GM06990 (cell line): ENCODE measurements at regions not wholly inside any gene's neighbourhood (a gene's known extent, or its start where the extent isn't known, plus 50 kb on each side); places are given as distances from the start of the nearest gene placed in this dataset.

ENCODE experiments used
- DNase-seq: peaks from one replicate; pipeline ENCODE4 v3.0.0-alpha.2; 2011; ENCODE audit not compliant: insufficient read length; ENCODE audit errors: extremely low read depth
- H3K27me3 ChIP-seq: replicated peaks from 2 replicates; pipeline ENCODE4 v1.6.0; 2011; ENCODE audit warnings: low read length; ENCODE audit not compliant: control insufficient read depth, insufficient read depth
- H3K36me3 ChIP-seq: 2 replicates; pipeline ENCODE4 v1.5.1; 2011; ENCODE audit warnings: low read length; ENCODE audit not compliant: control insufficient read depth, insufficient read depth
- H3K4me3 ChIP-seq: replicated peaks from 2 replicates; pipeline ENCODE4 v1.5.1; 2011; ENCODE audit warnings: low read depth, mild to moderate bottlenecking, control low read depth, low read length
- CTCF ChIP-seq: IDR thresholded peaks from 2 replicates; pipeline ENCODE4 v1.5.1; 2011; ENCODE audit warnings: low read length, control low read depth, mild to moderate bottlenecking, inconsistent platforms; ENCODE audit not compliant: insufficient read depth, poor library complexity, severe bottlenecking

- no peak for DNase-seq
- no peak for TF ChIP-seq CTCF
- Histone ChIP-seq H3K4me3 (no peak overlapping the region), H3K36me3 (no peaks in the 10 kb centered on the region), H3K27me3 (no peaks in the 10 kb centered on the region)
These were observed 166.0 kb downstream of the ARRDC4 start for GRCh38 chr15:98126326-98127085.

DNA sequence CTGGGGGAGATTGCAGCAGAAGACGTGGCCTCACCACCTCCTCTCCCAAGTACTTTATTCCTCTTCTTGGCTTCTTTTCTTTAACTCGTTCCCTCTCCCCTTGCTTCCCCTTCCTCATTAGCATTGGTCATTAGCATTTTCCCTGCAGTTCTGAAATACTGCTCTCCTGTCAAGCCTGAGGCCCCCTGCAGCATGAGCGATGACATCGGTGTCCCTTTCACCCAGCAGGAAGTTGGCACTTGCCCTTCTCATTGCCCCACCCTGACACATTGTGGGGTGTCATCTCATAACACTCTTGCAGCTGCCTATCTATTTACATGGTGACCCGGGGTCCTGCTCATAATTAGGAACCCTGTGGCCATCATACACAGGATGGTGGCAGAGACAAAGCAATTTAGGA lies 167.1 kb downstream of the ARRDC4 start:
- Histone ChIP-seq H3K27me3 (no peaks in the 10 kb centered on the region), H3K36me3 (no peaks in the 10 kb centered on the region), H3K4me3 (no peak overlapping the region)
- TF ChIP-seq CTCF: no peak
- no peak for DNase-seq

DNA sequence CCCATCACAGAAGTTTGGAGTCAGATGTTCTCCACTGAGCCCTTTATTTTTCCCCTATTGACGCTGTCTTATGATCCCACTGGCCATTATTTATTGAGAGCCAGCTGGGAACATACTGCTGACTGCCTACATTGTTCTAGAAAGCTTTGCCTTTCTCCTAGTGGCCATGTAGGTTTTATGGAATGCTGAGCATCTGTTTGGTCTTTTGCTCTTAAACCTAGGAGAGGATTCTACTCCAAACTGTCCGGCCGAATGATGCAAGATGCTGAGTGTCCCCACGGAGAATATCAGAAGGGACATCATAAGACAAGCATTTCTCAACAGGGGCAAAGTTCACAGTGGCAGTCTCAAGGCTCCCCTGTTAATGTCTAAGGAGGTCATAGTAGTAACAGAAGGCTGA lies 171.4 kb downstream of the ARRDC4 start:
- no peak for DNase-seq
- no peak for TF ChIP-seq CTCF
- Histone ChIP-seq H3K4me3 (no peak overlapping the region), H3K36me3 (no peaks in the 10 kb centered on the region), H3K27me3 (no peaks in the 10 kb centered on the region)

DNA sequence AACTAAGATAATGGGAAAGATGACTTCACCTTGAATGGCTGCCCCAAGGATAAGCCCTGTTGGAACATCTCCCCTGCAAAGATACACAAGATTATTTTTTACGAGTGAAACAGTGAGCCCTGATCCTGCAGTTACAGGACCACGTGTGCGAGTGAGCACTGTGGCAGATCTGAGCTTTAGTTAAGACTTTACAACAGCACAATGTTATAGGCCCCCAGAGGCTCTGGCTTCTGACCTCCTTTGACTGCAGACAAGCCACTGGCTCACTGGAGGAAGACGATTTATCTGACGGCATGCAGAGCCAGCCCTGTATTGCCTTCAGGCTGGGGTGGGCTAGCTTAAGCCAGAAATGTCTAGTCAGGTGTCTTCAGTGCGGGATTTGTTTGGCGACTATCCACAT lies 174.4 kb downstream of the ARRDC4 start:
- no peak for DNase-seq
- Histone ChIP-seq H3K4me3 (no peak overlapping the region), H3K36me3 (no peaks in the 10 kb centered on the region), H3K27me3 (no peaks in the 10 kb centered on the region)
- TF ChIP-seq CTCF: no peak

GRCh38 chr15:98138910-98139309 lies 178.4 kb downstream of the ARRDC4 start:
- Histone ChIP-seq H3K36me3 (no peaks in the 10 kb centered on the region), H3K27me3 (no peaks in the 10 kb centered on the region), H3K4me3 (no peak overlapping the region)
- no peak for TF ChIP-seq CTCF
- DNase-seq: no peak

DNA sequence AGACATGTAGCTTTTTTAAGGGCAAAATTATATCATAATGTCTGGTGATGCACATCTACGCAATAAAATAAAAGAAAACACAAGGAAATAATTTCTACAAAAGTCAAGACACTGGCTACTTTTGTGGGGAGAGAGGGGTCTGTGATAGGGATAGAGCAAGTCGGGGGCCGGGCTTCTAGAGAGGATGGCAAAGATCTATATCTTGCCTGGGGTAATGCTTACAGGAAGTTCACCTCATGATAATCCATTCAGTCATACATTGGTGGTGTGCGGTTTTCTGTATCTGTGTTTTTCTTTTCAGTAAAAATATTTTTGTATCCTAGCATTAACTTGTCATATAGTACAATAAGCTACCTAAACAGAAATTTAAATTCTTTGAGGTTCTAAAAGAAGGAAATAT lies 178.8 kb downstream of the ARRDC4 start:
- H3K4me3 ChIP-seq: no peak overlapping the region
- DNase-seq: no peak
- no peak for TF ChIP-seq CTCF
- no peaks in the 10 kb centered on the region for H3K27me3 ChIP-seq
- no peaks in the 10 kb centered on the region for H3K36me3 ChIP-seq
